Fibroblast of the conjunctiva (primary cell): ENCODE measurements at regions not wholly inside any gene's neighbourhood (a gene's known extent, or its start where the extent isn't known, plus 50 kb on each side); places are given as distances from the start of the nearest gene placed in this dataset.

Experiments used
- DNase-seq: peaks from one replicate; pipeline ENCODE4 v3.0.0-alpha.2; 2010; ENCODE audit warnings: low read depth

GRCh38 chr7:24341691-24342413 lies 57.9 kb downstream of the NPY start:
- no peak for DNase-seq

DNA sequence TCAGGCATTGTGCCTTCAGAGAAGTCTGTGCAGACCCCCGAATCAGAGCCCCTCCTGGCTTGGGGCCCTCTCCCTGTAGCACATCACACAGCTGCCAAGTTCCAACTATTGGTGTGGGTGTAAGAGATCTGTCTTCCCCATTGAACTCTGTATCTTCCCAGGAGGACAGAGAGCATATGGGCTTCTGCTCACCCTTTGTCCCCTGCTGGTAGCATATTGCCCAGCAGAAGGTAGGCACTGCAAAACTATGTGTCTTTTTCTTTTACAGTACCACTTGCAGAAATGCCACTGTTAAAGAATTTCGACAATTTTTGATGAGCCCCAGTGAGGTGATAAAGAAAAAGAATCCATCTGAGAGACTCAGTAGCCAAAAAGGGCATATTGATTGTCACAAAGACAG lies 59.6 kb downstream of the NPY start:
- DNase-seq: no peak

GRCh38 chr7:24346129-24346528 lies 62.1 kb downstream of the NPY start:
- no peak for DNase-seq

GRCh38 chr7:24346716-24347115 lies 62.7 kb downstream of the NPY start:
- DNase-seq: no peak

GRCh38 chr7:24349339-24349738 lies 65.3 kb downstream of the NPY start:
- DNase-seq: no peak

- DNase-seq: no peak
These were observed 70.5 kb downstream of the NPY start for GRCh38 chr7:24354456-24354855.

DNA sequence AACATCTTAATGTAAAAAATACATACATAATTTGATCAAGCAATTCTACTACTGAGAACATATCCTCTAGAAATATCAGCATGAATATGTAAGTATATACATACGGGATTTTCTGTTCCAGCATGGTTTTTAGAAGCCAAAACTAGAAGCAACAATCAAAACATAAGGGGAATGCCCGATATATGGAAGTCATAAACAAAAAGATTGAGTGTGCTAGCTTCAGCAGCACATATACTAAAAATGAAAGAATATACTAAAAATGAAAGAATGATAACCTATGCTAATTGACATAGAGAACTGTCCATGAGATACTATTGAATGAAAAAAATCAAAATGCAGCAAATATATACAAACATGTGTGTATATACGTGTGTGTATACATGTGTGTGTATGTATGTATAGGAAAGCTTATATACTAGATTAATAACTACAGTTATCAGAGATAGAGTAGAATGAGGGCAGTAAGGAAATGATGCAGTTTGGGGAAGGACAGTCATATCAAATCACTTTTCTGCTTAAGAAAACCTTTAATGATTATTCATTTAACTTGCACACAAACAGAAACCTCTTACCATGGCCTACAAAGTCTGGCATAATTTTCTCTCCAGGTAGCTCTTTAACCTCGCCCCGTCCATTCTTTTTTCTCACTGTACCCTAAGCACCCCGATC lies 72.9 kb downstream of the NPY start:
- DNase-seq: no peak

GRCh38 chr7:24361001-24361400 lies 77.0 kb downstream of the NPY start:
- DNase-seq: no peak

DNA sequence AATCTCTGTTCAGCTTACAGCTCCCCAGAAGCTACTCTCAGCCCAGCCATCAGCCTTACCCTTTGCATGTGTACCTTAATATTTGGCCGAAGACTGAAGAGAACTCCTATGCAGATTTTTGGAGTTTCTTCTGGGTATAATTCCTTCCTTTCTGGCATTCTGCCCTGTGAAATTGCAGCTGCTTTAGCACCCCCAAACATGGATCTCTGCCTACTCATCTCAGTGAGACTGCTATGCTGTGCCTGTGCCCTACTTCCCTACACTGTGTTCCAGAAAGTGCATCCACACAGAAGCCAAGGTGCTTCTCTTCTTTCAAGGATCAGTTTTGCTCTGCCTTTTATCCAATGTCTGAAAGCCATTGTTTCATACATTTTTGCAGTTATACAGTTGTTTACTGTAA lies 81.6 kb downstream of the NPY start:
- no peak for DNase-seq

GRCh38 chr7:24366876-24367275 lies 82.9 kb downstream of the NPY start:
- no peak for DNase-seq

GRCh38 chr7:24368161-24368560 lies 84.2 kb downstream of the NPY start:
- no peak for DNase-seq

GRCh38 chr7:24370541-24370940 lies 86.6 kb downstream of the NPY start:
- no peak for DNase-seq

DNA sequence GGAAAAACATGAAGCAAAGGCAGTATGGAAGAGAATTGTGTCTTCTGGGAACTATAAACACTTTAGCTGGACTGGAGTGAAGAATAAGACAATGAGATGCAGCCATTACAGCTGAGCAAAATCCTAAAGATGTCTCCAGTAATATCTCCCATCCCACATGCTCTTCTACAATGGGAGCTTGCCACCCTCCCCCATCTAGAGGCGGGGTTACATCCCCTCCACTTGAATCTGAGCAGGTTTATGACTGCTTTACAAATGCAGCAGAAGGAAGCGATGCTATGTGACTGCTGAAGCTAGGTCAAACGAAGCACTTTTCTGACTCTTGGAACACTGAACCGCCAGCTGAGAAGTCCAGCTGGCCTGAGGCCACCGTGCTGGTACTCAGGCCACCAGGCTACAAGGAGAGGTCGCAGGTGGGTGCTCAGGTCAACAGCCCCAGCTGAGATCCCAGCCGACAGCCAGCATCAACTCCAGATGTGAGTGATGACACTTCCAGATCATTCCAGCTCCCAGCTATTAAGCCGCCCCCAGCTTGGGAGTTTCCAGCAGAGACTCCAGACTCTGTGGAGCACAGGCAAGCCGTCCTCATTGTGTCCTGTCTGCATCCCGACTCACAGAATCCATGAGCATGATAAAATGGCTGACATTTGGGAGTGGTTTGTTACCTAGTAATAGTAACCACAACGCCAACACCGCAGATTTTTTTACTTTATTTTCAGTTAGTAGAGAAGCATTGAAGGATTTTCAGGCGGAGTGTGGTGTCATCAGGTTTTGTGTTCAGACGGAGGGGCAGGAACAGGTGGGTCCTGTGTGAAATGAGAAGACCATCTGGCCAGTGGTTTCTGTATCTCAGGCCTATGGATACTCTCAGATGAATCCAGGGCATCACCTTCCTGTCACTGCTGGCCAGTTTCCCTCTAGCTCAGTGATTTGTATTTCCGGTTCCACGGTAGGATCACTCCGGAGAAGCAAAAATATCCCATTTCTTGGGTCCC lies 89.3 kb downstream of the NPY start:
- DNase-seq: no peak

DNA sequence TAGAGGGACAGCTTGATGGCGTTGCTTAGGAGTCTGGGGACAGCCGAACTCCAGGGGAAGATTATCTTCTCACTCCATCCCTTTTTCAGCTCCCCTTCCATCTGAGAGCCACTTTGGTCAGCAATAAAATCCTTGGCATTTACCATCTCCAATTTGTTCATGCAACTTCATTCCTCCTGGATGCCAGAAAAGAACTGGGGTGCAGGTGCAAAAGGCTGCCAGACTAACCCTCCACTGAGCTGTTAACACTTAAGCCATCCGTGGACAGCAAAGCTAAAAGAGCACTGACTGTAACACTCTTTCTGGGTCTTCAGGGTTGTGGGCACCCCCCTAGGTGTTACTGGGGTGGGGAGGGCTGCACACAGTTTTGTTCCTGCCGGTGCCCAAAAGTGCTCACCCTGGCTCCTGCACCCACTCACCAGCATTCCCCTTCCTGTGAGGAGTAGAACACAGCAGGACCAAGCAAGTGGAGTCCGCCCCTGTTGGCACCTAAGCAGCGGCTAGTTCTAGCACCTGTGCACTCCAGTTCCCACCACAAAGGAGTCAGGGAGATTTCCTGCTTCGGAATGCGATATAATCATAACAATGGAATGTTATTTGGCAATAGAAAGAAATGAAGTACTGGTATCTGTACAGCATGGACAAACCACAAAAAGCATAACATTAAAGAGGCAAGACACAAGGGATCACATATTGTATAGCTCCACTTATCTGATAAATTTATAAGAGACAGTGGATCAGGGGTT lies 95.1 kb downstream of the NPY start:
- DNase-seq: no peak

DNA sequence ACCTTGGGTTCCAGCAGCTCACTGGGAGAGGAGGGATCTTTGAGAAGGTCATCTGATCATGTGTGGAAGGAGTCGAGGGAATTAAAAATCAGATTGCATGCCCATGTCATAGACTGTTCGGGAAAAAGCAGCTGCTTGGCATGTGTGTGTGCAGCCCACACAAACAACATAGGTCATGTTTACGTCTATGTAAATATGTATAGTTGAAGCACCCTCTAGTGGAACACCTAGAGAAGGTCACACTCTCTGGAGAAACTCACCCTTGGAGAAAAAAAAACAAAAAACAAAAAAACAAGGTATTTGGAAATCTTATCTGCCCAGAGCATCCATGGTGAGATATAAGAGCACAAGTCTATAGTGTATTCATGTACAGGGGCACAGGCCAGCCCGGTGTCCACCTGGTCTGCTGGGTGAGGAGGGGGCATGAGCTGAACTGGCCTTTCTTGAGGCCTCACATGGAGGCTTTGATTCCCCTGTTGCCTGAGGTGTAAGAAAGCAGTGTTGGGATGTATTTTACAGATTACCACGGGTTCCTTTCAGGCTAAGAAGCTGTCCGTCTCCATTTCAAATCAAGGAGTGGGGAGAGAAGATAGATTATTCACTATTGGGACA lies 98.0 kb downstream of the NPY start:
- no peak for DNase-seq

DNA sequence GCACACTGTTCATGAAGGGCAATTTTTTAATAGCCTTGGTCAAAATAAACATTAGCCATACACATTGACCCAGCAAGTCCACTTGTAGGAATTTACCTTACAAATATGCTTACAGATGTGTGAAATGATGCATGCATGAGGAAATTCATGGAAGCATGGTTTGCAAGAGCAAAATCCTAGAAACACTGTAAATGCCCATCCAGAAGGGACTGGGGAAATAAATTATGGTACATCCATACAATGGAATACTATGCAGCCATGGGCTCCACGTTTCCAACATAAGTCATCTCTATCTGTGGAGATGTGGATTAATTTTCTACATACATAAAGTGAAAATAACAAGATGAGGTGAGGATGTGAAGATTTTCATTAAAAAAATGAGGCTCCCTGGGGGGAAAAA lies 99.1 kb downstream of the NPY start:
- no peak for DNase-seq

DNA sequence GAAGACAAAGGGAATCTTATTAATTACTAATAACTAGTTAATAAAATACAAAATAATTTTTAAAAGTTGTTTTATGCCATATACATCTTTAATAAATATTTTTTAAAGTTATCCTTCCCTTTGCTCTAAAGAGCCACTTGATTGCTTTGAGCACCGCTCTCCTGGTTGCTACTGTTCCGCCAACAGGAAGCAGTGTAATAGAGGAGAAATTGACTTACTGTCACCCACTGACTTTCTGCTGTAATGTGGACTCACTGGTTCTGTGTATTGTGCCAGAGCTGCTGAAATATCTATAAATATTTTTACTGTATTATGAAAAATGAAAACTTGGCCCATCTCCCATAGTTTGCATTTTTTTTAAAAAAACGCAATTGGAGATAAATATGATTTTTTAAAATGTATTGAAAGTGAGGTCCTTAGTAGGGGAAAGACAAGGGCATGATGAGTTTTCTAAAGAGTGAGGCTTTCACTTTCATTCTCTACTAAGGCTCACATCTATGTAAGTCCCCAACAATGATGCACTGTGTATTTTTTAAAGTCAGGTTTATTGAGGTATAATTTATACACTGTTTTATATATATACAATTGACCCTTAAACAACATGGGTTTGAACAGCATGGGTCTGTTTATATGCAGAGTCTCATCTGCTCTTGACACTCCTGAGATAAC lies 100.5 kb downstream of the NPY start:
- no peak for DNase-seq

- no peak for DNase-seq
These were observed 104.2 kb downstream of the NPY start for GRCh38 chr7:24388212-24388611.

- no peak for DNase-seq
These were observed 106.6 kb downstream of the NPY start for GRCh38 chr7:24390376-24391157.

GRCh38 chr7:24392774-24393173 lies 108.8 kb downstream of the NPY start:
- DNase-seq: no peak
